ENCODE measurements at regions not wholly inside any gene's neighbourhood (a gene's known extent, or its start where the extent isn't known, plus 50 kb on each side); places are given as distances from the start of the nearest gene placed in this dataset.

DNA sequence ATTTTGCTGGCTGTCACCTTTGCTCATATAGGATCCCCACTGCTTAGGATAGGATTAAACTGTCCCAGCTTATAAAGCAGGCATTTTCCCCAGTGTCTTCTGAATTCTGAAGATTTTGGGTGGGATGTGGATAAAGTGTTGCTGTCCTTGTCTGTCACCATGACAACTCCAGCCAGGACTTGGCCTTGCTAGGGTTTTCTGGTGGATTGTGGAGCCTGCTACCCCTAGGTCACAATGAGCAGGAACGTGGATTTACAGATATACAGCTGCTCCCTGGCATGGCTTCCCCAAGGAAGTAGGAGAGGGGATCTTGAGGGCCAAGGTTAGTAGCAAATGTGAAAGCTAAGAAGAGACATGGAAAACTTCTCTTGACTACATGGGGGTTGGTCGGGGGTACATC is 220.7 kb downstream of the WDR11 start:
- TF ChIP-seq CTCF (IDR thresholded peaks at IDR 0.05) (no peak), EZH2 (IDR thresholded peaks at IDR 0.05; ENCODE audit: borderline replicate concordance, insufficient read depth, low read depth, low read length, poor library complexity, severe bottlenecking) (no peak)

Measured in B cell (primary cell).